HG03521 (cell line): ENCODE measurements at regions not wholly inside any gene's neighbourhood (a gene's known extent, or its start where the extent isn't known, plus 50 kb on each side); places are given as distances from the start of the nearest gene placed in this dataset.
A peak's percentile ranks its signal among the peaks of the same experiment; 100 is the strongest.
"Not testable (repeated sequence)": the region's sequence is repeated elsewhere in the genome, so short reads cannot be mapped to it uniquely, and the experiment has no call there.

ENCODE experiments used
- ATAC-seq: cut with Tn5 transposase; IDR thresholded peaks from one replicate; pipeline ENCODE4 v1.9.1; 2021; ENCODE audit warnings: mild to moderate bottlenecking, moderate library complexity; ENCODE audit not compliant: unreplicated experiment

DNA sequence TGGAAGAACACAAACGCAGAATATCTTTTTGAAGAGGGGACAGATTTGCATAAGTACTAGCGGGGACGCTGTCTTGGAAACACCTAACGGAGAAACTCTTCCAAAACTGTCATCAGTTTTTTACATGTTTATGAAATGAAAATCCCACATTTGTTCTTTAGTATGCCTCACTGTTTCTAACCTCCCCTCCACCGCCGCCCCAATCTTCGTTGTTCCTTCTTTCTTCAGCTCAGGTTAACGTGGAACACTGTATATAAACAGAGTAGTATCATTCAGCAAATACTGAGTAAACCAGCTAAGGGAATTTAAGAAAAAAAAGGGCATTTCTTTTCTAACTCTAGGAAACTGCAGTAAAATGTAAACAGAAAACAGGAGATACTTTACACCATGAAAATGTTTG lies 2345.6 kb downstream of the PCDH7 start:
- no peak for ATAC-seq

DNA sequence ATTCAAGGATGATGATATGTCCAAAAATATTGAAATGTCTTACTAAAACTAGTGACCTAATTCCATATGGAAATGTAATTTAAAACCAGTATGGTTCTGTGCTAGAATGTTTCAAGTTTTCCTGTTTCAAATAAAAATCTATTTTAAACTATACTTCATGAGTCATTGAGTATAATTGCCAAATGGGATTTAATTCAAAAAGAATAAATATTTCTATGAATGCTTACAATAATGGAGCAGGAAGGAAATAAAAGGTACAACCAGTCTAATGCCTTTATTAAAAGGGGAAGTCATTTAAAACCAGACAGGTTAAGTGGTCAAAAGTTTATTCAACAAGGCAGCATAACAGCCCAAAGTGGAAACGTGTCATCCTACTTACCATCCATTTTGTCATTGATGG lies 2347.1 kb downstream of the PCDH7 start:
- no peak for ATAC-seq

DNA sequence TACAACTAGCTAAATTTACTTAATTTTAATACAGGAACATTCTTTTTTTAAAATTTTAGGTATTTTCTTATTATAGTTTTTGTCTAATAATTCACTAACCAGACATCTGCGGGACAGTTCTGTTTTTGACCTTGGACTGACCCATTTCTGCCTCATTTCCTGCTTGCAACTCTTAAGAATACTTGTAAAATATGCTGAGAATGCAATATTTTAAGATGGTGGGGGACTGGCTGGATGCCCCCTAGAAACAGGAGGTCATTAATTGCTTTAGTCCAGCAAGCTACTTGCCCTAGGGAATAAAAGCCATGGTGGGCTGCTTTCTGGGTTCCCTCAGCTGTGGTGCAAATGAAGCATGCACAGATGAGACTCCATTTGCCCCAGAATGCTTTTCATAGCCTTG lies 2348.4 kb downstream of the PCDH7 start:
- no peak for ATAC-seq

DNA sequence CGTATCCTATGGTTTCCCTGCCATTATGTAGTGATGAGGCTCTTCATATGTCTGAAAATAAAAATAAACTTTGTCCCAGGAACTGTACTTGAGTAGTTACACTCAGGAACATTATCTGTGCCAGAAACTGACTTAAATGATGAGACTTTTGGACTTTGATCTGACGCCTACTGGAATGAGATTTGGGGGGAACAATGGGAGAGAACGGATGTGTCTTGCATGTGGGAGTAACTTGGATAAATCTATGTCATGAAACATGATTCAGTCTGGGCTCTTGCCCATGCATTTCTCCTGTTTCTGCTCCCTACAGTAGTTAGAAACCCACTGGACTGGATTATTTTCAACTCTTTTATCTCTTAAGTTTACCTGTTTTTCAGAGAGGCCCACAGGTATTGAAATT lies 2351.4 kb downstream of the PCDH7 start:
- no peak for ATAC-seq

DNA sequence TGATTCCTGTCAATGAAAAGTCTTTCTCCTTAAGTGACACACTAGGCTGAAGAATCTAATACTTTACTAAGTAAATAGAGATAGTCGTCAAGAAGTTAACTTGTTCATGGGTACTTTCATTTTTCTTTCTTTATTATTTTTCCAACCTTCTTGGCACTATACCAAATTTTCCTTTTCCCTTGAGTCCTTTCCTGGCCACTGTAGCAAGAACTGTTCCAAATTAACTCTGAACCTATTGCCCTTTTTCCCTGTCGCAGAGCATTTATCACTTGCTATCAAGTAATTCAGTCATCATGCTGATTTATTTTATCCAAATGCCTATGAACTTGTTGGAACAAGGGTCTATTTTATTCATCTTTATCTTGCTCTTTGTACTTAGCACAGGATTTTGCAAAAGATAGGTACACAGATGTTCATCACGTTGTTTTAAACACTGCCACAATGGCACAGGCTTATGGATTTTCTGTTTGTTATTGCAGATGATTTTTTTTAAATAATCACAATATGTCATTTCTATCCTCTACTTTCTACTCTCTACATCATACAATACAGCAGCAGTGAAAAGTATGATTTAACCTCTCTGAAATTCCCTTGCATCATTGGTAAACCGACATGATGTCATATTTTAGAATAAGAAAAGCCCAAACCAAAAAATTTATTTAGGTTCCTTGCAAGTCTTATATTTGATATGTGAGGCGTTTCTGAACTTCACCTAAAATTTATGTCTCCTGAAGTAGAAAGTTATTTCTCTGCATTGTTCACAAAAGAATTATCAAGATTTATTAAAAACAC lies 2352.3 kb downstream of the PCDH7 start:
- ATAC-seq = no peak

DNA sequence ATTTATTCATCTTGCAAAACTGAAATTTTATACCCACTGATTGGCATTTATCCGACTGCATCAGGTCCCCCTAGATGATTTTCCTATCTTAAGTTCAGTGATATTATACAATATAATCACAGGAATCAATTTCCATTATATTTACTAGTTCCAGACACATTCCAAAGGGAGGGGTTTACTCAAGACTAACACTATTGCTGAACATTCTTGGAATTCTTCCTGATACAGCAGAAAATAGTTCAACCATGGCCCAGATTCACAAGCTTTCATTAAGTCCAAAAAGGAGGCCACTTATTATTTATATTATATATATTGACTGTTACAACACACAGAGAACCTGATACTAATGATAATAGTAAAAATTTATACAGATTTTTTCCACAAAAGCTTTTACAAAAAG lies 2353.6 kb downstream of the PCDH7 start:
- no peak for ATAC-seq

DNA sequence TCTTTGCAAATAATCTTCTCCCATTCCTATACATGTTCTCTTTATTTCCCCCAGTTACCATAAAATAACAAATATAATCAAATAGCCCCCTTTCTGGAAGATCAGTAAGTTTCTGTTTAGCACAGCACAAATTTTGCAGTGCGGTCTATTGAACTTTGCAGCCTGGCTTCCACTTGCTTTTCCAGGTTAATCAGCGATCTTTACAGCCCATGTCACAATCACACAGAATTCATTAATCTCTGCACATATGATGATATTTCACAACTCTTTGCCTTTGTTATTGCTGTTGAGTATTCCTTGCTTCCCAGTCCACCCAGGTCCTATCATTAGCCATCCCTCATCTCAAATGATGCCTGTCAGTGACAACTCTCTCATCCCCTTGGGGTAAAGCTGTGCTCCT lies 2358.0 kb downstream of the PCDH7 start:
- no peak for ATAC-seq

DNA sequence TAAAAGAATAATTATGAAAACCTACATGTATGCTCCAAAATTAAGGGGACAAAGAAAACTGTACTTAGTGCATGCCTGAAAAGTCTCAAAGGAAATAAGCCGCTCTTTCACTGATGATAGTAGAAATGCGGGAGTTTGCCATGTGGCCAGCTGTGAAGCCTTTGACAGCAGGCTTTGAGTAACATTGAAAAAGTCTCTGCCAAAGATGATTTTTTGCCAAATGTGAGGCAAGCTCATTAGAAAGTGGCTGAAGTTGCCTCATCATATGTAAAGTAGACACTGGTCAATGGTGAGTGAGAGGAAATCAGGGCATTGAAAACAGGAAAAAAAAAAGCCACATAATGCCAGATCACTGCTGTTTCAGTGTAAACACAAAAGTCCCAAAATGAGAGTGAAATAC lies 2360.1 kb downstream of the PCDH7 start:
- ATAC-seq = no peak

DNA sequence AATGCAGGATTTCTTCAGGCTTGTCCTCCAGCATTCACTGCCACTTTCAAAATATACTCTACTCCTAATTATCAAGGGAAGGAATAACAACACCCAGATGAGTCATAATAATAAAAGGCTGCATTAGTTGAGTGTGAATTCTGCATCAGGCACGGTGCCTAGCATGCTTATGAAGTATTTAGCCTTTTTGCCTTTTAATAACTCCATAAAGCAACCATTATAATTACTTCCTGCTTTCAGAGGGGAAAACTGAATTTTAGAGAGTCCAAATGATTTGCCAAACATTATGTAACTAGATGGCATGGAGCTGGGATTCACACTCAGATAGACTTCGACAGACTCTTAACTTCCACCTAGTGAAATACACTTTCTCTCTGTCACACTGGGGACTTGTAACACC lies 2365.5 kb downstream of the PCDH7 start:
- no peak for ATAC-seq

DNA sequence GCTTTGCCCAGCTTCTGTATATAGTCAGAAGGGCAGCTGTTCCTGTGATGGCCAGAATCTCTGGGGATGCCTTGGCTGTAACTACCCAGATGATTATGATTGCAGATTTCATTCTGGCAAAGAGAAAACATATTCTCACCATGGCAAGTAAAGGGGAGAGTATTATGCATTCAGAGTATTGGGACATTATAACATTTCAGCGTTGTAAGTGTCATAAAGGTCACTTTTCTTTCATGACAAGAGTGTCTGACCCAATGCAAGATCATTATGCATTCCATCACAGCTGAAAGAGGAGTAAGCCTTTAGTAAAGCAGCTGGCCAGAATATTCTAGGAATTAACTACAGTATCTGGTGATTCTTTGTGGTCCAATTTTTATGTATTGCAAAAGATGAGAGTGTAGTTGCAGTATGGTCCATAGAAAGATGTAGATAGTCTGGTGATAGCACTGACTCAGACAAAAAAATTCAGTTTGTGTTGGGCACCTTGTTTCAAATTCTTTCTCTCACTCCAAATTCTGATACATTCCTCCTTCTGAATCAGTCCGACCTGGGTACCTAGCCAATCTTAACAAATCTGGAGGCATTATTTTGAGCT lies 2366.3 kb downstream of the PCDH7 start:
- no peak for ATAC-seq

DNA sequence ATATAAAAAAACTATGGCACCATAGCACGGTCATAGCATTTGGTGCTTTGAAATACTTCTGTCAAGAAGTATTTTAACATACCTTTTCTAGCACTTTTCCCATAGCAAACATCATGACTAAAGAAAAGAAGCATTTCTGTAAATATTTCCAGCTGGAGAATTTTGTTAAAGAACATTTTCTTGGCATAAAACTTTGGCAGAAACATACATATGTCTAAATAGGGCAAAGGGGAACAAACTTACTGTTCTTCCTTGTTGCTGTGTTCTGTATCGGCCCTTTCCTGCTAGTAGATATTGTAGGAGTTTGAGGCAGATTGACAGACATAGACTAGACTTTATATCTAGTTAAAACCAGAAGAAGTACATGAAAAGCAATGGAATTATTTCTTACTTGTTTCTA lies 2368.5 kb downstream of the PCDH7 start:
- ATAC-seq = no peak

DNA sequence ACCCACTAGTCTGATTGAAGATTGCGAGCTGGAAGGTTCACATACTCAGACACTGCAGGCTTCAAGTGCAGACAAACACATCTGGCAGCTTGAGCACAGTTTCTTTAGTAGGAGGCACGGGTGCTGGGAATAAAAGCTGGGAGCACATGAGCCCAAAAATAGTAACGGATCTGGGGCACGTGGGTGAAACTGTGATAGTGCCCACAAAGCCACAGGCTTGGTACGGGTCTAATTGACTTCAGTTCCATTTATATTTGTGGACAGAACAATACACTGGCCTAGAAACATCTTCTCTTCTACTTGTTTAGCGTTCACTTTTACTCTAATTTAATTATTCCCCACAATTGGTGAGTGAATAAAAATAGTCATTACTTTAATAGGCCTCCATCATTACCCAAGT lies 2370.7 kb downstream of the PCDH7 start:
- ATAC-seq = no peak

DNA sequence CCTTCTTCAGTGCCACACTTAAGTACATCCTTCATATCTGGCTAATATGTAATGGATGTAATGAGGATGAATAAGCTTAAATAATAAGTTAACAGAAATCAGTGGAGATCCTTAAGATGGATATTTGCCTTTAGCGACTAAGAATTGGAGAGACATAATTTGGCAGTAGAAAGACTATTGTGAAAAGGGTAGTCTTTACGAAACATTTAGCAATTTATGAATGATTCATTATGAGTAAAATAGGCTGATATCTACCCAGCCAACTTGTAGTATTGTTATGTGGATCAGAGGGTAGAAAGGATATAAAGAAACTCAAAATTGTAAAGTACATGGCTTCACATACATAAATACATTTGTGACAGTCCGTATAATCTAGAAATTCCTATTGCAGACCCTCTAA lies 2371.8 kb downstream of the PCDH7 start:
- ATAC-seq = no peak

DNA sequence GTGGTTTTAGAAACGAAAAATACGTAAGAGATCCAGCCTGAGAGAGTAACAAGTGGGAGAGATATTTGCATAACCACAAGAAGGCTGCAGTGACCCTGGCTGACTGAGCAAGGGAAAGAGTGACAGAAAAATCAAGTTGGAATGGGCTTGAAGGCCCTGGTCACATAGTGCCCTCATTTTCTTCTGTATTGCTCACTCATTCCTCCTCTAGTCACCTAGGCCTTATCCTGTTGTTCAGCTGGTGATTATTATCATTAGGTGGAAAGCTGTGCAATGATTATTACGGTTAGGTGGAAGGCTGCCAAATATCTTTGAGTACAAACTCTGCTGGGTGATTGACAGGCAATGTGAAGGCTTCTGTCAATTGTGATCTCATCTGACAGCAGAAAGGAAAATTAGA lies 2384.1 kb downstream of the PCDH7 start:
- ATAC-seq = peak; percentile 64

DNA sequence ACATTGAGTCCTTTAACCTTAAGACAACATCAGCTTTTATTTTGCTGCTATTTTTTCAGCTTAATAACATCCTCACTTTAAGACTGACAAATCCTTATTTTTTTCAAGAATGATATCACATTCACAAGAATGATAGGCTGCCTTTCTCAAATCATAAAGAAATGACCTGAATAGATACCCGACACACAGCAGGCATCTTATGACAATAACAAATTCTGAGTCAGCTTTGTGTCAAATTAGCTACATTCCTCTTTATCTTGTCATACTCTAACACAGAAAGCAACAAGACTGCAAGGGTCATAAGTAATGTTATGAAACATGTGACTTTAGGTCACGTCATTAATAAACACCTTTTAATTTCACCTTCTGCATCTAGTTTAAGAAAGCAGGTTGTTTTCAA lies 2387.6 kb downstream of the PCDH7 start:
- no peak for ATAC-seq

DNA sequence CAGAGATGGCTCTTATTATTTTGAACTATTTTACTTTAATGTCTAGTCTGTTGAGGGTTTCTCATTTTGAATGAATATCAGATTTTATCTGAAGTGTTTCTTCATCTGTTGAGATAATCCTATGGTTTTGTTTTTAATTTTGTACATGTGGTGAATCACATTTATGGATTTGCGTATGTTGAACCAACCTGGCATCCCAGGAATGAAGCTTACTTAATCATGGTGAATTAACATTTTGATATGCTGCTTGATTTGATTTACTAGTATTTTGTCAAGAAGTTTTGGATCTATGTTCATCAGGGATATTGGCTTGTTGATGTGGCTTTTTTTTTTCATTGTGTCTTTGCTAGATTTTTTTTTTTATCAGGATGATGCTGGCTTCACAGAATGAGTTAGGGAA lies 2390.9 kb downstream of the PCDH7 start:
- no peak for ATAC-seq

DNA sequence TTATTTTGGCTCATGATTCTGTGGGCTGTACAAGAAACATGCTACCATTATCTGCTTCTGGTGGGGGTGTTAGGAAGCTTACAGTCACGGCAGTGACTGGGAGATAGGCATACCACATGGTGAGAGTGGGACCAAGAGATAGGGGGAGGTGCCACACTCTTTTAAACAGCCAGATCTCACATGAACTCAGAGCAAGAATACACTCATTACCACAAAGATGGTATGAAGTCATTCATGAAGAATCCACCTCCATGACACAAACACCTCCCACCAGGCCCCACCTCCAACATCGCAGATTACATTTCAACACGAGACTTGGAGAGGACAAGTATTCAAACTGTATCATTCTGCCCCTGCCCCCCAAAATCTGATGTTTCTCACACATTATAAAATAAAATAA lies 2396.7 kb downstream of the PCDH7 start:
- ATAC-seq = no peak

DNA sequence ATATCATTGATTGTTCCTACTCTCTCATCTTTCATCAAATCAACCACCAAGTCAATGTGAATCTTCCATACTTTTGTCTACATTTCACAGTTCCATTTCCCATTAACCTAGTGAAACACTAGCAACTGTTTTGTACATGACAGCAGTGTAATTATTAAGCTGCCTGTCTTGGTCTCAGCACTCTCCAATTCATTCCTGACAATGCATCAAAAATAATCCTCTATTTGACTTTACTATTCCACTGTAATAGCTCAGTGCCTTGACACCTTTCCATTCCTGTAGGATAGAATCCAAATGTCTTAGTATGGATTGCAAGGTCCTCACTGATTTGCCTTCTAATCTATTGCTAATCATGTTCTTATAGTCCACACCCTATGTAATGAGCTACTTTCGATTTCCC lies 2405.8 kb downstream of the PCDH7 start:
- no peak for ATAC-seq

DNA sequence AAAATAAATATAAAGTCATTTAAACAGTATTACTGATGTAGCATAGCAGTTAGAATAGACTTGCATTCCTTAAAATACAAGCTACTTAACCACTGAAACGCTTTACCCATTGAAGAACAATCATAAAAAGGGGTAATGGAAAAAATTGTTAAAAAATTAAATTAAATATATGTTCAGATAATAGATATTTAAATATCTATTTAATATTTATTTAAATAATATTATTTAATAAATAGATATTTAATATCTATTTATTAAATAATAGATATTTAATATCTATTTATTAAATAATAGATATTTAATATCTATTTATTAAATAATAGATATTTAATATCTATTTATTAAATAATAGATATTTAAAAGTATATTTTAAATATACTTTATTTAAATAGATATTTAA lies 2410.5 kb downstream of the PCDH7 start:
- not testable (repeated sequence) for ATAC-seq

DNA sequence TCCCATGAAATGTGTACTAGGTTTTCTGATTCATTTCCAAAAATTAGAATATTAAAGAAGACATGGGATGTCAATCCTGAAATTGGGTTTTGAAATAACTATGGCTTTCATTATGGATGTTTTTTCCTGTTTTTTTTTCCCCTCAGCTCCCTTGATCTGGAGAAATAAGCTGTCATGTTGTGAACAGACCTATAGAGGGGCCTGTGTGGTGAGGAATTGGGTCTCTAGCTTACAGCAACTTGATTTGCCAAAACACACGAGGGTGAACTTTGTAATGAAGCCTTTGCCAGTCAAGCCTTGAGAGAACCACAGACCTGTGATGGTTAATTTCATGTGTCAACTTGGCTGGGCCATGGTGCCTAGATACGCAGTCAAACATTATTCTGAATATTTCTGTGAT lies 2413.6 kb downstream of the PCDH7 start:
- no peak for ATAC-seq

DNA sequence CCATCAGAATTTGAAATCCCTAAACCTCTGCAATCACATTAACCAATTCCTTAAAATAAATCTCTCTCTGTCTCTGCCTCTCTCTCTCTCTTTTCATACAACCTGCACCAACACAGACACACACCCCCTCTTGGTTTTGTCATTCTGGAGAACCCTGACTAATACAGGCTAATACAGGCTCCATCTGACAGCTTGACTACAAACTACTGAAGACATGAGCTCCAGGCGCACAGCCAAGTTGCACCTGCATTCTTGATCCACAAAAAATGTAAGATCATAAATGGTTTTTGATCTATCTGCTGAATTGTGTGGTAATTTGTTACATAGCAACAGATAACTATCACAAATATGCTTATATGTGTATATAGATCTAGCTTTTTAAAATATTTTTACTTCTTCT lies 2414.2 kb downstream of the PCDH7 start:
- no peak for ATAC-seq

DNA sequence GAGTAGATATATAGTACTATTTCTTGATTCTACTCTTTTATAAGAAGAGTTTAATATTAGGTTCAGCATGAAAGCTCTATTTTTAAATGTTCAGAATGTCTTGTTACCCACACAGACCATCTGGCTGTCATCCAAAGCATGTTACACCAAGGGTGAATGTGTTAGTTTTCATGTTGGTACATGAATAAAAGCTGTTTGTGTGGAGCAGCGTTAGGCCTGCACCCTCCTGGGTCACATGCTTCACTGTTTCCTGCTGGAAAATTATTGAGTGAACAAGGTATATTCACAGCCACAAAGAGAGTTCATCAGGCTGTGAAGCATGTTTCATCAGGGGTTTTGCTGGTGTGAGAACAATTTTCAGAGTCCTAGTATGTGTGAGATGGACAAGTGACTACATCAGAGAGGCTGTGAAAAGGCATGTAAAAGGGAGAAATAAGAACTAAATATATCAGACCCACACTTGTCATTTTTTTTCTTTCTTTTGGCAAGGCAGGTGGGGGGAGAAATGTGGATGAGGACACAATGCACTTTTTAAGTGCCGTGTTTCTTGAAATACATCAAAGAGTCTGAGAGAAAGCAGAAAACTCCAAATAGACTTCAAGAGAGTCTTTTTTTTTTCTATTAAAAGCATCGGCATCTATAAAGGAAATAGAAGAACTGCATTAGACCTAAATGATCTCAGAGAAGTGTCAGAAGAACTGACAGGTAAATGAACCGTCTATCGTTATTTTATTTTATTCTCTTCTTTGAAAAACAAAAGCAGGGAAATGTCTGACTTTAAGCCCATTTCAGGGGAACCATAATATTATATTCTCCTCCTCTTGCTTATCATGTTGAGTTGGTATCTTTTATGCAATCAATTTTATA lies 2429.7 kb downstream of the PCDH7 start:
- ATAC-seq = no peak
